Thyroid gland (tissue), 4 donors: ENCODE measurements at regions not wholly inside any gene's neighbourhood (a gene's known extent, or its start where the extent isn't known, plus 50 kb on each side); places are given as distances from the start of the nearest gene placed in this dataset.
A peak's percentile ranks its signal among the peaks of the same experiment; 100 is the strongest.
"Not testable (repeated sequence)": the region's sequence is repeated elsewhere in the genome, so short reads cannot be mapped to it uniquely, and the experiment has no call there.

Experiments used
- DNase-seq, 2 donors: peaks; one replicate each; pipeline ENCODE4 v3.0.0-alpha.2; 2019
- H3K27ac ChIP-seq, 3 donors: fragments of 200-600 bp; sonication (generic); 1 replicate in 2 of 3; 2 replicates in 1 of 3; pipeline ENCODE4 v1.5.1; 2016 to 2019; ENCODE audit warnings: mild to moderate bottlenecking in 1 of 3, moderate library complexity in 1 of 3
- H3K27me3 ChIP-seq: fragments of 200-600 bp; sonication (generic); one replicate; pipeline ENCODE4 v1.5.1; 2019
- H3K36me3 ChIP-seq, 2 donors: fragments of 200-600 bp; sonication (generic); one replicate each; pipeline ENCODE4 v1.5.1; 2016 to 2019
- H3K4me1 ChIP-seq, 2 donors: fragments of 200-600 bp; sonication (generic); one replicate each; pipeline ENCODE4 v1.5.1; 2017 to 2019
- H3K4me3 ChIP-seq, 3 donors: fragments of 200-600 bp; sonication (generic); replicated peaks in 1 of 3; 1 replicate in 2 of 3; 2 replicates in 1 of 3; pipeline ENCODE4 v1.5.1; 2016; ENCODE audit warnings: mild to moderate bottlenecking in 1 of 3
- H3K9me3 ChIP-seq: fragments of 200-600 bp; sonication (generic); one replicate; pipeline ENCODE4 v1.5.1; 2017
- CTCF ChIP-seq, 6 experiments: fragments of 200-600 bp in 3 of 6; fragments of 450-650 bp in 3 of 6; sonication (generic) in 3 of 6; IDR thresholded peaks; one replicate each; pipeline ENCODE4 v1.5.1; 2016 to 2019; ENCODE audit warnings: antibody characterized with exemption in 6 of 6, mild to moderate bottlenecking in 2 of 6, inconsistent platforms in 1 of 6, moderate library complexity in 1 of 6
- POLR2A ChIP-seq, 2 donors: fragments of 450-650 bp; IDR thresholded peaks; one replicate each; pipeline ENCODE4 v1.6.1; 2017; ENCODE audit warnings: antibody characterized with exemption in 2 of 2, mild to moderate bottlenecking in 2 of 2, moderate library complexity in 1 of 2
- WGBS, 2 donors: methylation state at CpG; one replicate each; pipeline ENCODE4 v1.1.5; 2017; 5-methylcytosine and 5-hydroxymethylcytosine counted together
- intact Hi-C: fragments of 100-400 bp; cut with DNase I; formaldehyde crosslinking; loops from one replicate; pipeline ENCODE4 v1.15.1; 2023

- Histone ChIP-seq H3K36me3 (no peaks in the 10 kb centered on the region), H3K4me1 (peaks cover 9 to 15% of the 10 kb centered on the region in 2 donors), H3K4me3 (no peak overlapping the region), H3K27ac (no peak overlapping the region), H3K9me3 (no peaks in the 10 kb centered on the region), H3K27me3 (no peaks in the 10 kb centered on the region)
- 89 to 90% methylated on average over 6 of the region's 6 CpGs for WGBS, 2 donors
- intact Hi-C loops, result no loop called here
- TF ChIP-seq CTCF (IDR thresholded peaks at IDR 0.05), result no peak
- no peak for TF ChIP-seq POLR2A (IDR thresholded peaks at IDR 0.05)
- no peak for DNase-seq
These were observed 727.3 kb downstream of the MAFB start for GRCh38 chr20:39961637-39962244.

GRCh38 chr20:39960522-39961428 is 728.3 kb downstream of the MAFB start:
- DNase-seq, result peak; percentile 24 to 41
- Histone ChIP-seq H3K4me1 (peaks cover 9 to 15% of the 10 kb centered on the region in 2 donors), H3K27ac (peak overlapping the region in 1 of 3 donors; percentile 4), H3K4me3 (no peak overlapping the region), H3K9me3 (no peaks in the 10 kb centered on the region), H3K27me3 (no peaks in the 10 kb centered on the region), H3K36me3 (no peaks in the 10 kb centered on the region)
- 36 to 37% methylated on average over 6 to 7 of the region's 7 CpGs for WGBS, 2 donors
- no peak for TF ChIP-seq POLR2A (IDR thresholded peaks at IDR 0.05)
- TF ChIP-seq CTCF (IDR thresholded peaks at IDR 0.05), result peak in 3 of 6 experiments; percentile 9 to 25 (median 13)
- intact Hi-C loops, result no loop called here

- H3K36me3 ChIP-seq, H3K27me3 ChIP-seq, H3K9me3 ChIP-seq, intact Hi-C loops, H3K4me3 ChIP-seq, H3K27ac ChIP-seq, DNase-seq: not testable (repeated sequence)
- WGBS, 2 donors, result 94 to 95% methylated on average over 3 of the region's 3 CpGs
- peaks cover 9 to 15% of the 10 kb centered on the region in 2 donors for H3K4me1 ChIP-seq
These were observed 731.1 kb downstream of the MAFB start for GRCh38 chr20:39957911-39958310.

GRCh38 chr20:39954621-39955020 is 734.4 kb downstream of the MAFB start:
- Histone ChIP-seq H3K27ac (no peak overlapping the region), H3K36me3 (no peaks in the 10 kb centered on the region), H3K4me3 (no peak overlapping the region), H3K27me3 (no peaks in the 10 kb centered on the region), H3K9me3 (no peaks in the 10 kb centered on the region), H3K4me1 (no peaks in the 10 kb centered on the region)
- no peak for DNase-seq
- TF ChIP-seq CTCF (IDR thresholded peaks at IDR 0.05), result no peak
- TF ChIP-seq POLR2A (IDR thresholded peaks at IDR 0.05), result no peak
- intact Hi-C loops, result no loop called here
- 68 to 69% methylated on average over 2 of the region's 2 CpGs for WGBS, 2 donors

- no peak for TF ChIP-seq POLR2A (IDR thresholded peaks at IDR 0.05)
- Histone ChIP-seq H3K27me3 (no peaks in the 10 kb centered on the region), H3K9me3 (no peaks in the 10 kb centered on the region), H3K4me3 (no peak overlapping the region), H3K36me3 (no peaks in the 10 kb centered on the region), H3K27ac (no peak overlapping the region), H3K4me1 (no peaks in the 10 kb centered on the region)
- intact Hi-C loops, result no loop called here
- no peak for DNase-seq
- 52 to 53% methylated on average over 2 of the region's 2 CpGs for WGBS, 2 donors
These were observed 742.1 kb downstream of the MAFB start for GRCh38 chr20:39946931-39947330.
